SKM-1 treated with dmso at 0.1 percent for 144 hours (cell line): ENCODE measurements at regions not wholly inside any gene's neighbourhood (a gene's known extent, or its start where the extent isn't known, plus 50 kb on each side); places are given as distances from the start of the nearest gene placed in this dataset.

ENCODE experiments used
- DNase-seq: peaks from one replicate; lab custom pipeline; 2025; ENCODE audit not compliant: unreplicated experiment; lab: John Stamatoyannopoulos, UW

GRCh38 chr6:81253821-81254220, 498.7 kb downstream of the TENT5A start:
- DNase-seq: no peak

GRCh38 chr6:81252231-81252630, 500.2 kb downstream of the TENT5A start:
- DNase-seq: no peak

- no peak for DNase-seq
Measured at GRCh38 chr6:81246200-81246599, 506.3 kb downstream of the TENT5A start.

GRCh38 chr6:81242624-81243023, 509.9 kb downstream of the TENT5A start:
- no peak for DNase-seq

GRCh38 chr6:81241126-81242041, 511.1 kb downstream of the TENT5A start:
- DNase-seq: peak; percentile 20

GRCh38 chr6:81238390-81238789, 514.1 kb downstream of the TENT5A start:
- no peak for DNase-seq

GRCh38 chr6:81237226-81237625, 515.3 kb downstream of the TENT5A start:
- DNase-seq: no peak

GRCh38 chr6:81235512-81235911, 517.0 kb downstream of the TENT5A start:
- DNase-seq: no peak

- no peak for DNase-seq
Measured at GRCh38 chr6:81233990-81234389, 518.5 kb downstream of the TENT5A start.

GRCh38 chr6:81228912-81229555, 523.4 kb downstream of the TENT5A start:
- DNase-seq: no peak

GRCh38 chr6:81226957-81227356, 525.5 kb downstream of the TENT5A start:
- no peak for DNase-seq

GRCh38 chr6:81216668-81217067, 535.8 kb downstream of the TENT5A start:
- DNase-seq: no peak

GRCh38 chr6:81215092-81215432, 537.4 kb downstream of the TENT5A start:
- no peak for DNase-seq

GRCh38 chr6:81214414-81215091, 537.9 kb downstream of the TENT5A start:
- DNase-seq: no peak

- no peak for DNase-seq
Measured at GRCh38 chr6:81204731-81205130, 547.8 kb downstream of the TENT5A start.

- no peak for DNase-seq
Measured at GRCh38 chr6:81194374-81194773, 558.1 kb downstream of the TENT5A start.

GRCh38 chr6:81172056-81172740, 580.3 kb downstream of the TENT5A start:
- DNase-seq: no peak

GRCh38 chr6:81169166-81169565, 583.3 kb downstream of the TENT5A start:
- no peak for DNase-seq

- DNase-seq: no peak
Measured at GRCh38 chr6:81166770-81167169, 585.7 kb downstream of the TENT5A start.

- no peak for DNase-seq
Measured at GRCh38 chr6:81158956-81159355, 593.5 kb downstream of the TENT5A start.

GRCh38 chr6:81148751-81149150, 603.7 kb downstream of the TENT5A start:
- DNase-seq: no peak
